ENCODE measurements at regions not wholly inside any gene's neighbourhood (a gene's known extent, or its start where the extent isn't known, plus 50 kb on each side); places are given as distances from the start of the nearest gene placed in this dataset.

- TF ChIP-seq EZH2phosphoT487 (IDR thresholded peaks at IDR 0.05; ENCODE audit: borderline replicate concordance): no peak
- TF ChIP-seq CTCF (conservative IDR thresholded peaks at IDR 0.05; ENCODE audit: low read length): no peak
Observed at GRCh38 chr7:142637240-142637639, 112.0 kb upstream of the PRSS1 start.

Measured in Loucy (cell line).